ENCODE measurements at regions not wholly inside any gene's neighbourhood (a gene's known extent, or its start where the extent isn't known, plus 50 kb on each side); places are given as distances from the start of the nearest gene placed in this dataset.

DNA sequence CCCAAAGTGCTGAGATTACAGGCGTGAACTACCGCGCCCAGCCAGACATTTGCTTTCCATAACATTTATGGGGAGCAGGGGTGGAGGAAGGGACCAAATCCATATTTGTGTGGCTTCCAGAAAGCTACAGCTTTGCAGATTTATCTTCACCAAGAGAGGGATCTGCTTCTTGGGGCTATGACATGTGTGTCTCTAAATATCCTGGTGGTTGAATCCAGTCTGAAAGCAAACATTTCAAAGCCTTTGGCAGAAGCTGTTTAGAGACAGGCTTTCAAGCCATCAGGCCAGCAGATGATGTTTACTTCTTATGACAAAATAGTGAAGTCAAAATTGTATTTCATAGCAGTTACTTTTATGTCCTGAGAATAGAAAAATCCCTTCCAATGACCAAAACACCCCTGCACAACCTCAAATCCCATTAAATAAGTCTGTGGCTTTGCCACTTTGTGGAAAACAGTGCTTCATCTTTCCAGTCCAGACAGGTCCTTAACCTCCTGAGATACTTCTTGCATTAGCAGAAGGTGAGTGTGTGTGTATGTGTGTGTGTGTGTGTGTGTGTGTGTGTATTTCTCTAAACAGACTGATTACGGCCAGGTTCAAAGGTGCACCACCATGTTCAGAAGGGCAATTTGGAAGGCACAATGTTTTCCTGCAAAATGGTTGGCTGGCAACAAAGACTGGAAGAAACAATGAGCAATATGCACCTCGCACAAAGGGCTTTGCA, 191.4 kb upstream of the LRIG1 start:
- no peak for DNase-seq (ENCODE audit: low read depth in 1 of 2, low spot score in 1 of 2)
- in situ Hi-C loops (cut with HindIII; ENCODE audit: low pct_unique_long_range_greater_than_20kb, low sequenced_read_pairs), result no loop called here
- no peak for TF ChIP-seq JUND (IDR thresholded peaks at IDR 0.05; ENCODE audit: low read depth)

DNA sequence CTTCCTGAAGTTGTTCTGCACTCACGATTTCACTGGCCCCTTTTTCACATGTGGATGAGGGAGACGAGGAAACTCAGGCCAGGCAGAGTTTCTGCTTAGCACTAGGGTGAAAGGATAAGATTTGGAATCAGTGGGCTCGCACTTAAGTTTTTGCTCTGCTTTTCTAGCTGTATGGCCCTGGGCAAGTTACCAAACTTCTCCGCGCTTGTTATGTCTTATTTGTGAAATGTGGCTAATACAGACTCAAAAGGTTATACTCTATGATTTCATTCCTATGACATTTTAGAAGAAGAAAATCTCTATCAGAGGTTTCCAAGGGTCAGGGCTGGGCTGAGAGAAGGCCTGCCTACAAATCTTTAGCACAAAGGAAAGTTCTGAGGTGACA, 191.9 kb upstream of the LRIG1 start:
- TF ChIP-seq JUND (IDR thresholded peaks at IDR 0.05; ENCODE audit: low read depth), result no peak
- in situ Hi-C loops (cut with HindIII; ENCODE audit: low pct_unique_long_range_greater_than_20kb, low sequenced_read_pairs), result no loop called here
- no peak for DNase-seq (ENCODE audit: low read depth in 1 of 2, low spot score in 1 of 2)

DNA sequence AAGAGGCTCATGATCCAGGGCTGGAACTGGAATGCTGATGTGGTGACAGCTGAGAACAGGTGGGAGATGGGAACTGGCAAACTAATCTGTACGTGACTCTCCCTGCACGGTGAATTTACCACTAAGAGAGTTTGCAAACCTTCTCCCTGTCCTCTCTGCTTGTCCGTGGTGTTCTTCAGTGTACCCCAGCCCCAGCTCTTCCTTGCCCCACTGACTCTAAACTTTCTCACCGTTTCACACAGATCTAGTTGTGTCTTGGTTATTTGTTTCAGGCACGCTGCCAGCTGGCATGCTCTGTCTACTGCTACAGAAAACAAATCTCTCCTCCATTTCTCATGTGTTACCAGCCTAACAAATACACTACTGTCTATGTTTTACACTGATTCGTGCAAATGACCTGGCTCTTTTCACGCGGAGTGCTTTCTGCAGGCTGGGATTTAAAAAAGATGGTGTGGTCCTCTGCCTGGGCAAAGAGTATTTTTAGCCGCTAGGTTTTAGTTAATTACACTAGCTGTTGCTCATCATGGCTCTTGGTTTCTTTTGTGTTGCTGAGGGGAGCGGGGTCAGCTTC, 192.7 kb upstream of the LRIG1 start:
- no peak for TF ChIP-seq JUND (IDR thresholded peaks at IDR 0.05; ENCODE audit: low read depth)
- in situ Hi-C loops (cut with HindIII; ENCODE audit: low pct_unique_long_range_greater_than_20kb, low sequenced_read_pairs), result no loop called here
- DNase-seq (ENCODE audit: low read depth in 1 of 2, low spot score in 1 of 2), result peak in 1 of 2 experiments; percentile 30

DNA sequence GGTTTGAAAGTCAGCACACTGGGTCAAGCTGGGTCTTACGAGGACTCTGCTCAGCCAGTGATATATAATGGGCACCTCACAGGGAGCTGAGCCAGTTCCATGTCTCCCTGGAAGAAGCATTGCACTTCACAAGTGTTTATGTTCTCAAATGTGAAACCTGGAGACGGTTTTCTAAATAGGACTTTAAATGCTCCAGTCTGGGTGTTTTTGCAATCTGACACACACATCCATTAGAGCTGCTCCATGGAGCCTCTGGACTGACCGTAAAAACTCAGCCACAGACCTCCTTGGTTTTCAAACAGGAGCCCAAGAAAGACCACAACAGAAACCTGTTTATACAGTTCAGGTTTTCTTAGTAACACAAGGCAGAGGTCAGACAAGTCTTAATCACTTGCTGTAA, 201.3 kb upstream of the LRIG1 start:
- no peak for DNase-seq (ENCODE audit: low read depth in 1 of 2, low spot score in 1 of 2)

DNA sequence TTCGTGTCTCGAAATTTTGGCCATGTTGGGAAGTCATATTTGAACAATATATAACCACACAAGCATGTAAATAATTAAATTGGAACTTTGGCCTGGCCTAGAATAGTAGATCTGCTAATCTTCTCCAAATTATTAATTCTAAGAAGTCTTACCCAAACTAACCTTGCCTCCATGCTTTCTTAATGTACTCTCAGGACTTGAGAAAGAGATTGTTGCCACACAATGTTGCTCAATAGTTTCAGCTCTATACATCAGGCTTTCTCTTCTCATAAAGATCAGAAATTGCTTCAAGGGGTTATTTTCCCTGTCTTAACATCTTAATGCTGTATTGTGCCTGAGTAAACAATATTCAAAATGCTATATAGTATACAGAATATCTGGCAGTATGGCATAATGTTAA, 202.7 kb upstream of the LRIG1 start:
- no peak for DNase-seq (ENCODE audit: low read depth in 1 of 2, low spot score in 1 of 2)
- in situ Hi-C loops (cut with HindIII; ENCODE audit: low pct_unique_long_range_greater_than_20kb, low sequenced_read_pairs), result no loop called here
- TF ChIP-seq JUND (IDR thresholded peaks at IDR 0.05; ENCODE audit: low read depth), result no peak

More for the DNA sequence above, 201.3 kb upstream of the LRIG1 start:
- TF ChIP-seq JUND (IDR thresholded peaks at IDR 0.05; ENCODE audit: low read depth), result no peak
- in situ Hi-C loops (cut with HindIII; ENCODE audit: low pct_unique_long_range_greater_than_20kb, low sequenced_read_pairs), result no loop called here

DNA sequence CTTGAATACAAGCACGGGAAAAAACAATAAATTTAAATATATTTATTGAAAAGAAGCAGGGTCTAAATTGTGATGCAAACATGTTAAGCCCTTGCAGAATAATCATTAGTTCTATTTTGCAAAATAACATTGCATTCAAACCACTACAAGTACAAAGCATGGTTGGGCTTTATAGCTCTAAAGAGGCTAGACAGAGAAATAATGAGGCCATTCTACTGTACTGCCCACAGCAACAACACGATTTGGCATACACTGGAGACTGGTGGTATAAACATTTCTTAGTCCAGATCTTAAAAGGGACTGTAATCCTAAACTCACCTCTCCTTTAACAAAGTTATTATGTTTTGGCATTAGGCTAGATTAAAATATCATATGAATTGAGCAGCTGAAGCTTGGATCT, 204.3 kb upstream of the LRIG1 start:
- no peak for TF ChIP-seq JUND (IDR thresholded peaks at IDR 0.05; ENCODE audit: low read depth)
- in situ Hi-C loops (cut with HindIII; ENCODE audit: low pct_unique_long_range_greater_than_20kb, low sequenced_read_pairs), result no loop called here

DNA sequence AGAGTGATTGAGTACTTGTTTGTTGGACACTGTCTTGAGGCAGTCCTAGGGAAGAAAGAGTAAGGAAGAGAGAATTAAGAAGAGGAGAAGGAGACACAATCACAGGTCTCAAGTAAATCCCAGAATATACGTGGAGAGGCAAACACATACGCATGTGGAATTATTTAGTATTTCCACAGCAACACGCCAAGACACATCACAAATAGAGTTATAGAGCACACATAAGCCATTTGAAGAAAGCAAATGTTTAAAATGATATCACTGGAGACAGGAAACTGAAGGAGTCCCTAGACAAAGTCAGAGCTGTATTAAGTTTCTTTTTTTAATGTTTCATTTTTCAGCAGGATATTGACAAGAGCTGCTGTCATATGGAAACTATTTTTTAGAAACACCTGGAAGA, 206.1 kb upstream of the LRIG1 start:
- in situ Hi-C loops (cut with HindIII; ENCODE audit: low pct_unique_long_range_greater_than_20kb, low sequenced_read_pairs), result no loop called here
- TF ChIP-seq JUND (IDR thresholded peaks at IDR 0.05; ENCODE audit: low read depth), result no peak
- DNase-seq (ENCODE audit: low read depth in 1 of 2, low spot score in 1 of 2), result no peak

More for the DNA sequence above, 204.3 kb upstream of the LRIG1 start:
- DNase-seq (ENCODE audit: low read depth in 1 of 2, low spot score in 1 of 2), result no peak

DNA sequence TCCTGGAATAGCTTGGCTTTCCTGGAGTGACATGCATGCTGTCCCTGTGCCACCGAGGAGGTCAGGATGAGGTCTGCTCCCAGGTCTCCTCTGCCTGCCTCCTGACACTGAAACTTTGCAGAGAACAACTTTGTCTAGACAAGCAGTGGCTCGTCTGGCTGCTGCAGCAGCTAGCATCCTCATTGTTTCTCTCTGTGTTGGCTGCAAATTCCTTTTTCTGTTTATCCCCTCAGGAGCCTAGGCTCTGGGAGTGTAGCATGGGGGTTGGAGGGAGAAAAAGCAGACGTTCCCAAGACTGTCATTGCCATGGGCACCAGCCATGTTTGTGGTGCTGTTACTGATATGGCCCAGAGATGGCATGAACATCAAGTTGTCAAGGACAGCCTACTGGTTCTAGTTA, 208.7 kb upstream of the LRIG1 start:
- in situ Hi-C loops (cut with HindIII; ENCODE audit: low pct_unique_long_range_greater_than_20kb, low sequenced_read_pairs), result no loop called here
- TF ChIP-seq JUND (IDR thresholded peaks at IDR 0.05; ENCODE audit: low read depth), result no peak
- no peak for DNase-seq (ENCODE audit: low read depth in 1 of 2, low spot score in 1 of 2)

DNA sequence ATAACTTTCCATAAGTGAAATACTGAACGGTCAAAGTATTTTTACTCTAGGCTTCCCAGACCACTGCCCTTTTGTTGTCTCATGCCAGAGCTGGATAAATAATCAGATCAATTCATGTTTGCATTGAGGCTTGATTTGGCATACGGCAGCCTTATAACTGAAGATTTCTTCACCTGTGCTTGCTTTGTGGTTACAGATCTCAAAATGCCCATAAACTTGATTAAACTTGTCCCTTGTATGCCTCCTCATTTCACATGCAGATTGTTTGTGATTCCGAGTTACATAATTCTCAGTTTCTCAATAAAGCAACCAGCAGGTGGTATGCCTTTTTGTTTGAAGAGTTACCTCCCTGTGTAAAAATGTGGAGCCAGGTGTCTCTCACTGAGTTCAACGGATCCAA, 211.4 kb upstream of the LRIG1 start:
- TF ChIP-seq JUND (IDR thresholded peaks at IDR 0.05; ENCODE audit: low read depth), result peak; percentile 48; the same call in 1 of the 2 replicates
- in situ Hi-C loops (cut with HindIII; ENCODE audit: low pct_unique_long_range_greater_than_20kb, low sequenced_read_pairs), result no loop called here
- peak in 1 of 2 experiments; percentile 94 for DNase-seq (ENCODE audit: low read depth in 1 of 2, low spot score in 1 of 2)

DNA sequence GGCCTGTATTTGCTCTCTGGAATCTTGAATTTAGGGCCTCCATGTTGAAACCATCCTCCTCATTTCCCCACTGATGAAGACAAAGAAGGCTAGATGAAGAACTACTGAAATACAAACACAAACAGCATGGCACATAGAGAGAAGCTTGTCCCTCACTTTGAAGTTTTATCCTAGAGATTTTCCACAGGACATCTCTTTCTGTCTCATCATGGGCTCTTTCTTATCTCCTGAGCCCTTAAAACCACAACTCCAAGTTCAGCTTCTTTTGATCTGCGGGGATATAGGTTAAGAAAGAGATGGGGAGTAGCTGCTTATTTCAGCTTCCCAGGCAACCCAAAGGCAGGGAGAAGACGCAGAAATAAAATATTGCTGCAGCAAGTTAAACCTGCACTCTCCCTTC, 213.1 kb upstream of the LRIG1 start:
- no peak for DNase-seq (ENCODE audit: low read depth in 1 of 2, low spot score in 1 of 2)
- in situ Hi-C loops (cut with HindIII; ENCODE audit: low pct_unique_long_range_greater_than_20kb, low sequenced_read_pairs), result no loop called here
- no peak for TF ChIP-seq JUND (IDR thresholded peaks at IDR 0.05; ENCODE audit: low read depth)

DNA sequence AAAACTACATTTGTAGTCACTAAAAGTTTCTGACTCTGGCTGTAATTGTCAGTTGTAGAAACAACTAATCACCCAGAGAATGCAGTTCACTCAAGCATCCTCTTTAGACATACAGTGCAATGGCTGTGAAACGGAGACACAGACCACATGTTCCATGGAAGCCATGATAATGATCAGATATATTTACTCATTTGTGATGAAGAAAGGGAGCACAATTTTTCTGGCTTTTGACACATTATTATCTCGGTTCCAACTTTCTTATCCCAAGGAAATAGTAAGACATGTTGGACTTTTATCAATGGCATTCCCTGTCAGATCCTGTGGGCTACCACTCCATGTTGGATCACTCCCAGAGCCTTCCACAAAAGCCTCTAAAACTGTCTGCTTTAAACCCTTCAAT, 215.0 kb upstream of the LRIG1 start:
- in situ Hi-C loops (cut with HindIII; ENCODE audit: low pct_unique_long_range_greater_than_20kb, low sequenced_read_pairs), result no loop called here
- no peak for TF ChIP-seq JUND (IDR thresholded peaks at IDR 0.05; ENCODE audit: low read depth)
- DNase-seq (ENCODE audit: low read depth in 1 of 2, low spot score in 1 of 2), result no peak

DNA sequence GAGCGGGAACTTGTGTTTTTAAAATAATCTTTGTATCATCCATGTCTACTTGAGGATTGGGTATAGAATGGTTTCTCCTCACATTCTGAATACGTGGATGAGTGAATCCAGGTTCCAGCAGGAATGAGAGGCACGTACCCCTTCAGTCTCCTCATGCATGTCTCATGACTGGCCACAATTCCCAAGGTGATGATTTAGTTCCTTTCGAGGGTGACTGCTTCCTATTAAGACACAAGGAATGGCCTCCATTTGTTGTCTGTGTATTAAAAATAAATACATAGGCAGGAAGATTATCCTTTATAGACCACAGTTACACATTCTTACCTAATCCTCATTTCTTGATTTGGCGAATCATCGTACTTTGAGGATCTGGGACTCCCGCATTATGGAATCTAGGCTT, 217.0 kb upstream of the LRIG1 start:
- TF ChIP-seq JUND (IDR thresholded peaks at IDR 0.05; ENCODE audit: low read depth), result no peak
- no peak for DNase-seq (ENCODE audit: low read depth in 1 of 2, low spot score in 1 of 2)
- in situ Hi-C loops (cut with HindIII; ENCODE audit: low pct_unique_long_range_greater_than_20kb, low sequenced_read_pairs), result no loop called here

DNA sequence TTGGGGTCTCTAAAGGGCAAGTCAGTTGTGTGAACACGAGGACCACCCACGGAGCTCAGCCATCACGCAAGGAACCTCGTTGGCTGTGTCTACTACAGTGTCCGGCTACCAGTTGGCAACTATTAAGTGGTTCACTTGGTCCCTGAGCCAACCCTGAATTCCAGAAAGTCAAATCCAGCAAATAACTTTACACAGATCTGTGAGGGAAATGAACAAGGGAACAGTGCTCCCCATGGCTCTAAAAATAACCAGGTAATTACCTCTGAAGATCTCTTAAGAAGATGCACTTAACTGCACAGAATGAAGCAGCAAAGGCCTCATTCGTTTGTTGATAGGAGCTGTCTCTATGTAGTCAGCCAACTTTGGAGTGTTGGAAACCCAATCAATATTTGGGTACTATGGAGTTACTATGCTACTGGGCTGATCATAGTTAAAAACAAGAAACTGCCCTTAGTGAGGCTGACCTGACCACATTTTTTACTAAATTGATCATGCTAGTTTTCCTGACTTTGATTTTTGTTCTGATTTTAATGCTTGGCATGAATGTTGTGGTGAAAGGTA, 219.1 kb upstream of the LRIG1 start:
- DNase-seq (ENCODE audit: low read depth in 1 of 2, low spot score in 1 of 2), result peak in 1 of 2 experiments; percentile 81
- in situ Hi-C loops (cut with HindIII; ENCODE audit: low pct_unique_long_range_greater_than_20kb, low sequenced_read_pairs), result no loop called here
- TF ChIP-seq JUND (IDR thresholded peaks at IDR 0.05; ENCODE audit: low read depth), result no peak

All from T47D (cell line).